RWPE1 (cell line): ENCODE measurements at regions not wholly inside any gene's neighbourhood (a gene's known extent, or its start where the extent isn't known, plus 50 kb on each side); places are given as distances from the start of the nearest gene placed in this dataset.

Experiments
- CTCF ChIA-PET: fragments of 350-600 bp; sonication (Branson Sonifier 250); formaldehyde crosslinking; extraction: SDS; loops from one replicate; lab custom pipeline; 2021; lab: Yijun Ruan, JAX
- POLR2A ChIA-PET: fragments of 400-600 bp; formaldehyde crosslinking; extraction: SDS; loops from one replicate; lab custom pipeline; 2020; ENCODE audit warnings: antibody characterized with exemption; ENCODE audit not compliant: low non-redundant PET; lab: Yijun Ruan, JAX
- DNase-seq: peaks from one replicate; pipeline ENCODE4 v3.0.0; 2012; ENCODE audit warnings: low spot score
- H3K27ac ChIP-seq: fragments of 450-650 bp; 2 replicates; pipeline ENCODE4 v1.5.1; 2017
- TF ChIP-seq, protein P1 (sequence below): fragments of 450-650 bp; conservative IDR thresholded peaks from 2 replicates; pipeline ENCODE4 v1.5.1; 2017; ENCODE audit warnings: low read depth, mild to moderate bottlenecking

GRCh38 chr7:67523713-67524112 is 527.1 kb downstream of the TYW1 start:
- ChIA-PET CTCF (no interaction called here), POLR2A (interaction anchor here (0.5 kb wide), 1 partner anchor 15 kb away, joined by 7 read pairs; no protein-coding TSS in a partner anchor)
- TF ChIP-seq, protein P1, sequence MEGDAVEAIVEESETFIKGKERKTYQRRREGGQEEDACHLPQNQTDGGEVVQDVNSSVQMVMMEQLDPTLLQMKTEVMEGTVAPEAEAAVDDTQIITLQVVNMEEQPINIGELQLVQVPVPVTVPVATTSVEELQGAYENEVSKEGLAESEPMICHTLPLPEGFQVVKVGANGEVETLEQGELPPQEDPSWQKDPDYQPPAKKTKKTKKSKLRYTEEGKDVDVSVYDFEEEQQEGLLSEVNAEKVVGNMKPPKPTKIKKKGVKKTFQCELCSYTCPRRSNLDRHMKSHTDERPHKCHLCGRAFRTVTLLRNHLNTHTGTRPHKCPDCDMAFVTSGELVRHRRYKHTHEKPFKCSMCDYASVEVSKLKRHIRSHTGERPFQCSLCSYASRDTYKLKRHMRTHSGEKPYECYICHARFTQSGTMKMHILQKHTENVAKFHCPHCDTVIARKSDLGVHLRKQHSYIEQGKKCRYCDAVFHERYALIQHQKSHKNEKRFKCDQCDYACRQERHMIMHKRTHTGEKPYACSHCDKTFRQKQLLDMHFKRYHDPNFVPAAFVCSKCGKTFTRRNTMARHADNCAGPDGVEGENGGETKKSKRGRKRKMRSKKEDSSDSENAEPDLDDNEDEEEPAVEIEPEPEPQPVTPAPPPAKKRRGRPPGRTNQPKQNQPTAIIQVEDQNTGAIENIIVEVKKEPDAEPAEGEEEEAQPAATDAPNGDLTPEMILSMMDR, result no peak
- no peak overlapping the region for H3K27ac ChIP-seq
- no peak for DNase-seq

DNA sequence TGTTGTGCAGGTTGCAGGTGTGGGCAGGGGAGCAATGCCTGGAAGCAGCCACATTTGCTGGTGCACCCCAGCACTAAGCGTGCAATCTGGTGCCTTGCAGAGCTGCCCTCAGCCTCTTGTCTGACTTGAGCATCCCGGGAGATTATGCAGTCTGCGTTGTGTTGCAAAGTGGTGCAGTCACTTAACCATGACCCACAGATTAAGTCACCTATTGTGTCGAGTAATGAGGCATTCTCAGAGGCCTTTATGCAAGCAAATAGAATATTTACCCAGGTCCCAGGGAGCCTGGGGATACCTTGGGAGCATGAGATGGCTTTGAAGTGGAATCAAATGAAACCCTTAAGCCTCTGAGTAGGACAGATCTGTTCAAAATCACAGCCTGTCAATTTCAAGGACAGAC is 529.0 kb downstream of the TYW1 start:
- ChIA-PET POLR2A (no interaction called here), CTCF (no interaction called here)
- TF ChIP-seq, protein P1, result no peak
- H3K27ac ChIP-seq, result no peak overlapping the region
- no peak for DNase-seq

DNA sequence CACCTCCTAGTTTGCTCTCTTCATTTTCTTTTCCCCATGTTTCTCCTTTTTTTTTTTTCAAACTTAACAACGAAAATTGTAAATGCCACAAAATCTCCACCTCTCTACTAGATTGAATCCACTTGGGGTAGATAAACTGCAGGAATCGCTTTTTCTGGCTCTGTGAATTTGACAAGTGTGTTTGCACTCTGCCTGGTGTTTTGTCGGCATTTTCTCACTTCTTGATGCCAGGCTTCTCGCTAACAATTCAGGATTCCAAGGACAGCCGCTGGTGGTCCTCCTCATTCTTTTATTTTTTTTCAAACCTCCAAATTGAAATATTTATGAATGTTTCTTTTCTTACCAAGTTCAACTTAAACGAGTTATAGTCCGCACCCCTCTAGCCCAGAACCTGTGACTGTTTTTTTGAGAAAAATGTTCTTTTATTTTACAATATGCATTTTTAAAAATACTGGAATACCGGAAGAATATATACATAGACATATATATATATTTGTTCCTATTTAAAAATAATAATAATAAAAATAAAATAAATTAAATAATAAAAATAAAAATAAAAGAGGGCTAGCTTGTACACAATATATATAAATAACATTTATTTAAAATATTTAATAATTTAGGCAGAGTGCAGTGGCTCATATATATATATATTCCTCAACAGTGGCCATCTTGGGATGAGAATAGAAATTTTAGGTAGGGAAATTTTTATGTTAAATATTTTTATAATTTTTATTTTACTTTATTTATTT is 538.8 kb downstream of the TYW1 start:
- DNase-seq, result no peak
- POLR2A ChIA-PET, result no interaction called here
- TF ChIP-seq, protein P1, result no peak
- no peak overlapping the region for H3K27ac ChIP-seq
- CTCF ChIA-PET, result no interaction called here

DNA sequence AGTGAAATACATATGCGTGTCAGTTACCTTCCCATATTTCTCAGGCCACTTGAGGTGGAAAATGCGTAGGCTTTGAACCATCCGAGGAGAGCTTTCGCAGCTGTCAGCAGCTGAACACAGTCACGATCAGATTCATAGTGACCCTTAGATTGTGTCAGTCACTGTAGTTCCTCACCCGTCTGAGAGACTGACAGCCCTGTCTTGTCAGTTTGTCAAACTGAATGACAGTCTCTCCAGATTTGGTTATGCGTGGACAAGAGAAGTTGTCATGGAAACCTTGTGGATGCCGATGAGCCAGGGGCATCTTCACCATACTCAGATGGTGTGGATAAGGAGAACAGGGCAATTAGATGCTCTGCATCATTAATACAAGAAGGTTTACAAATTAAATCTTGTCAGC is 546.3 kb downstream of the TYW1 start:
- POLR2A ChIA-PET, result no interaction called here
- CTCF ChIA-PET, result interaction anchor here (0.7 kb wide), 1 partner anchor 1631 kb away, joined by 5 read pairs; no protein-coding TSS in a partner anchor

DNA sequence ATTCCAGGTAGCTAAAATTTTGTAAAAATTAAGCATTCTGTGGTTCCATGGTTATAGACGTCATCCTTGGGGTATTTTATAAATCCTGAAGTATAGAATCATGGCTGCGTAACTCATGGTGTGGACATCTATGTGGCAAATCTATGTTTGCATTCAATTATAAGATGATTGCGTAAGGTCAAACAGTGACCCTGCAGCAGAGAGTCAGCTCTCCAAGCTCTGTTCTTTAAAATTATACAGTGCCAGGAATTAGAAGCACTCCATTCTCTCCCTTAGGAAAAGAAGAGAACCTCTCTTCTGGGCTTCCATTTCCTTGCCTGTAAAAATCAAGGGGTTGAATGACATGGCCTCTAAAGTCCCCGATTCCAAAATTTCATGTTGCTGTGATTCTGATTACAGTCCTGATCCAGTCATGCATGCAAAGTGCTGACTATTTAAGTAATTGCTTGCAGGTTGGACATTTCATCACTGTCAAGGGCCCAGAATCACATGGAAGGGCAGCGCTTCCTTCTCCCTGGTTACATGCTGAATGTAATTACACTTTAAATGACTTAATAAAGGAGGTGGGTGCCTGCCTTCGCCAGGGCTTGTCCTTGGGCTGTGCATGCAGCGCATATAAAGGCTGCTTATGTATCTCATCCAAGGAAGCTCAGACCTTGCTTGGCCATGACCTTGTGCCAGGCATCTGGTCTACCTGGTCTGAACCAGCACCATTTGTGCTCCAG is 550.7 kb downstream of the TYW1 start:
- DNase-seq, result no peak
- no peak overlapping the region for H3K27ac ChIP-seq
- ChIA-PET CTCF (no interaction called here), POLR2A (no interaction called here)
- TF ChIP-seq, protein P1, result no peak

More for the DNA sequence above, 546.3 kb downstream of the TYW1 start:
- TF ChIP-seq, protein P1, result no peak
- DNase-seq, result no peak
- no peak overlapping the region for H3K27ac ChIP-seq

DNA sequence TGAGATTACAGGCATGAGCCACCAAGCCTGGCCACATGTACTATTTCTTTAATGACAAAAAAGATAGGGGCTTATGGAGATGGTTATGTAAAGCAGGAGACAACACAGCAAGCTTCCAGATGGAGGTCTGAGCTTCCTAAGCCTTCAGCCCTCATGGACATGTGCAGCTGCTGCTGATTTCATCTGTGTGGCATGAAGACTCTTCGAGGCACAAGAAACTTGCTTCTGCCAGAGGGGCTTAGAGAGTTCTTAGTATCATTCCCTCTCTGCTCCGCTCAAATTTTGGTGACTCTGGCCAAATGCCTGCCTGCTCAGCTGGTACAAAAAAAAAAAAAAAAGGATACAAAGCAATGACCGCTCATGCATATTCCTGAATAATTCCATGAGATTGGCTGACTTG is 552.5 kb downstream of the TYW1 start:
- TF ChIP-seq, protein P1, result no peak
- CTCF ChIA-PET, result no interaction called here
- no peak for DNase-seq
- no peak overlapping the region for H3K27ac ChIP-seq
- POLR2A ChIA-PET, result no interaction called here
